ENCODE measurements at regions not wholly inside any gene's neighbourhood (a gene's known extent, or its start where the extent isn't known, plus 50 kb on each side); places are given as distances from the start of the nearest gene placed in this dataset.

DNA sequence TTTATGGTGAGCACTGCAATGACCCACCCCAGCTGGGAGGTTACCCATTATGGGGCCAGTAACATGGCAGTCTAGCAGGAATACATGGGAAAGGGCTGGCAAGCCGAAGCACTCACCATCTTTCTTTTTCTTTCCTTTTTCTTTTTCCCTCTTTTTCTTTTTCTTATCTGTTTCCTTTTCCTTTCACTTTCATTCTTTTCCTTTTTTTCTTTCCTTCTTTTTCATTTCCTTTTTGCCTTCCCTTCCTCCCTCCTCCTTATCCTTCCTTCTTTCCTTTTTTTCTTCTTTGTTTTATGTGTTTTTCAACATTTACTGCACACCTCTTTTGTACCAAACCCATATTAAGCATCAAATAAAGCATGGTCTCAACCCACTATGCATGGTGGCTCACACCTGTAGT lies 501.1 kb downstream of the MED13L start:
- Histone ChIP-seq H3K79me2 (ENCODE audit: insufficient read depth, low read length) (no peaks in the 10 kb centered on the region), H3K4me2 (ENCODE audit: low read depth, low read length, poor library complexity, severe bottlenecking) (no peak overlapping the region), H3K4me1 (ENCODE audit: insufficient read depth, low read length, poor library complexity, severe bottlenecking) (peaks cover 4% of the 10 kb centered on the region), H4K20me1 (ENCODE audit: insufficient read depth, low read length, poor library complexity, severe bottlenecking) (no peaks in the 10 kb centered on the region), H3K9ac (ENCODE audit: low read depth, low read length, poor library complexity, severe bottlenecking) (no peak overlapping the region), H3K27me3 (ENCODE audit: insufficient read depth, low read length, poor library complexity, severe bottlenecking) (no peaks in the 10 kb centered on the region), H3K9me2 (replicated peaks; ENCODE audit: low read depth, low read length) (no peaks in the 10 kb centered on the region), H3F3A (ENCODE audit: low read depth) (no peaks in the 10 kb centered on the region), H3K9me3 (ENCODE audit: insufficient read depth, low read depth, low read length) (no peaks in the 10 kb centered on the region), H3K4me3 (ENCODE audit: low read length, poor library complexity, severe bottlenecking) (no peak overlapping the region), H2AFZ (ENCODE audit: low read length) (no peak overlapping the region), H3K36me3 (ENCODE audit: insufficient read depth, low read length) (no peaks in the 10 kb centered on the region)
- no peak for TF ChIP-seq EZH2phosphoT487 (IDR thresholded peaks at IDR 0.05; ENCODE audit: borderline replicate concordance)
- TF ChIP-seq, protein P1, sequence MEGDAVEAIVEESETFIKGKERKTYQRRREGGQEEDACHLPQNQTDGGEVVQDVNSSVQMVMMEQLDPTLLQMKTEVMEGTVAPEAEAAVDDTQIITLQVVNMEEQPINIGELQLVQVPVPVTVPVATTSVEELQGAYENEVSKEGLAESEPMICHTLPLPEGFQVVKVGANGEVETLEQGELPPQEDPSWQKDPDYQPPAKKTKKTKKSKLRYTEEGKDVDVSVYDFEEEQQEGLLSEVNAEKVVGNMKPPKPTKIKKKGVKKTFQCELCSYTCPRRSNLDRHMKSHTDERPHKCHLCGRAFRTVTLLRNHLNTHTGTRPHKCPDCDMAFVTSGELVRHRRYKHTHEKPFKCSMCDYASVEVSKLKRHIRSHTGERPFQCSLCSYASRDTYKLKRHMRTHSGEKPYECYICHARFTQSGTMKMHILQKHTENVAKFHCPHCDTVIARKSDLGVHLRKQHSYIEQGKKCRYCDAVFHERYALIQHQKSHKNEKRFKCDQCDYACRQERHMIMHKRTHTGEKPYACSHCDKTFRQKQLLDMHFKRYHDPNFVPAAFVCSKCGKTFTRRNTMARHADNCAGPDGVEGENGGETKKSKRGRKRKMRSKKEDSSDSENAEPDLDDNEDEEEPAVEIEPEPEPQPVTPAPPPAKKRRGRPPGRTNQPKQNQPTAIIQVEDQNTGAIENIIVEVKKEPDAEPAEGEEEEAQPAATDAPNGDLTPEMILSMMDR (conservative IDR thresholded peaks at IDR 0.05; ENCODE audit: low read length) = no peak

DNA sequence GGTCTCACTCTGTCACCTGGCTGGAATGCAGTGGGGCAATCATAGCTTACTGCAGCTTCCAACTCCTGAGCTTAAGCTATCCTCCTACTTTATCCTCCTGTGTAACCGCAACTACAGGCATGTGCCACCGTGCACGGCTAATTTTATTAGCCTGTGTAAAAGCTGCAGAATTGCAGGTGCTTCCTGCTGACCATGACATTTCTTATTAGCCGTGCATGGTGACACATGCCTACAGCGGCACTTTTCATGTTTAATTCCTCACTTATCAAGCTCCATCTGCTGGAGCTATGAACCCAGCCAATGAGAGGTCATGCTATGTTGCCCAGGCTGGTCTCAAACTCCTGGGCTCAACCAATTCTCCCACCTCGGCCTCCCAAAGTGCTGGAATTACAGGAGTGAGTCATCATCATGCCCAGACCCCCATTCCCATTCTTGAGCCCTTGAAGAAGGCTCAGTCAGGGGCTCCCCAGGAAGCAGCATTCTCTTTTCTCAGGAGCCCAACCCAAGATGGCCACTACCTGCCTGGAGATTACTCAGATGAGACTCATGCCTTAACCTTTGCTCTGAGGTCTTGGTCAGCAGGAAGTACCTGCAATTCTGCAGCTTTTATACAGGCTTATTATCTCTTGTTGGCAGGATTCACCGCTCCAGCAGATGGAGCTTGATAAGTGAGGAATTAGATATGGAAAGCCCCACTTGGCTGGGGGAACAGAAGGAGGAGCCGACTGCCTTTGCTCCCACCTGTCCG lies 503.2 kb downstream of the MED13L start:
- Histone ChIP-seq H4K20me1 (ENCODE audit: insufficient read depth, low read length, poor library complexity, severe bottlenecking) (no peaks in the 10 kb centered on the region), H3K9me3 (ENCODE audit: insufficient read depth, low read depth, low read length) (no peaks in the 10 kb centered on the region), H3F3A (ENCODE audit: low read depth) (no peaks in the 10 kb centered on the region), H3K27me3 (ENCODE audit: insufficient read depth, low read length, poor library complexity, severe bottlenecking) (no peaks in the 10 kb centered on the region), H3K36me3 (ENCODE audit: insufficient read depth, low read length) (no peaks in the 10 kb centered on the region), H2AFZ (ENCODE audit: low read length) (no peak overlapping the region), H3K4me2 (ENCODE audit: low read depth, low read length, poor library complexity, severe bottlenecking) (no peak overlapping the region), H3K9ac (ENCODE audit: low read depth, low read length, poor library complexity, severe bottlenecking) (no peak overlapping the region), H3K4me1 (ENCODE audit: insufficient read depth, low read length, poor library complexity, severe bottlenecking) (peaks cover 4% of the 10 kb centered on the region), H3K79me2 (ENCODE audit: insufficient read depth, low read length) (no peaks in the 10 kb centered on the region), H3K4me3 (ENCODE audit: low read length, poor library complexity, severe bottlenecking) (no peak overlapping the region), H3K9me2 (replicated peaks; ENCODE audit: low read depth, low read length) (no peaks in the 10 kb centered on the region)
- TF ChIP-seq, protein P1 (conservative IDR thresholded peaks at IDR 0.05; ENCODE audit: low read length) = no peak
- TF ChIP-seq EZH2phosphoT487 (IDR thresholded peaks at IDR 0.05; ENCODE audit: borderline replicate concordance) = no peak

DNA sequence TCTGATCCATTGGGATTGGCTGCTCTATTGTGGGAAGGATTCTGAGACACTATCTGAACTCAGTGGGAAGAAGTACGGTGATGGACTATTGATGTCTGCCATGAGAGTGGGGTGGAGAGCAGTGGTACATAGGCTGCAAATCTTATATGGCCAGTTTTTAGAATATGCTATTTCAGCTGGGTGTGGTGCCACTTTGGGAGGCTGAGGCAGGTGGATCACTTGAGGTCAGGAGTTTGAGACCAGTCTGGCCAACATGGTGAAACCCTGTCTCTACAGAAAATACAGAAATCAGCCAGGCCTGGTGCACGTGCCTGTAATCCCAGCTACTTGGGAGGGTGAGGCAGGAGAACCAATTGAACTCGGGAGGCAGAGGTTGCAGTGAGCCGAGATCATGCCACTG lies 505.9 kb downstream of the MED13L start:
- H3K4me3 ChIP-seq (ENCODE audit: low read length, poor library complexity, severe bottlenecking) = no peak overlapping the region
- H3K79me2 ChIP-seq (ENCODE audit: insufficient read depth, low read length) = no peaks in the 10 kb centered on the region
- H3K9ac ChIP-seq (ENCODE audit: low read depth, low read length, poor library complexity, severe bottlenecking) = no peak overlapping the region
- H3K9me2 ChIP-seq (replicated peaks; ENCODE audit: low read depth, low read length) = no peaks in the 10 kb centered on the region
- no peaks in the 10 kb centered on the region for H3K9me3 ChIP-seq (ENCODE audit: insufficient read depth, low read depth, low read length)
- H3F3A ChIP-seq (ENCODE audit: low read depth) = no peaks in the 10 kb centered on the region
- H3K27me3 ChIP-seq (ENCODE audit: insufficient read depth, low read length, poor library complexity, severe bottlenecking) = no peaks in the 10 kb centered on the region
- peaks cover 4% of the 10 kb centered on the region for H3K4me1 ChIP-seq (ENCODE audit: insufficient read depth, low read length, poor library complexity, severe bottlenecking)
- H3K36me3 ChIP-seq (ENCODE audit: insufficient read depth, low read length) = no peaks in the 10 kb centered on the region
- H4K20me1 ChIP-seq (ENCODE audit: insufficient read depth, low read length, poor library complexity, severe bottlenecking) = no peaks in the 10 kb centered on the region
- H2AFZ ChIP-seq (ENCODE audit: low read length) = no peak overlapping the region
- no peak for TF ChIP-seq EZH2phosphoT487 (IDR thresholded peaks at IDR 0.05; ENCODE audit: borderline replicate concordance)
- TF ChIP-seq, protein P1 (conservative IDR thresholded peaks at IDR 0.05; ENCODE audit: low read length) = no peak
- H3K4me2 ChIP-seq (ENCODE audit: low read depth, low read length, poor library complexity, severe bottlenecking) = no peak overlapping the region

All from Loucy (cell line).